Gastroesophageal sphincter (tissue), 3 donors: ENCODE measurements at regions not wholly inside any gene's neighbourhood (a gene's known extent, or its start where the extent isn't known, plus 50 kb on each side); places are given as distances from the start of the nearest gene placed in this dataset.

ENCODE experiments used
- EP300 ChIP-seq: sonication (generic); formaldehyde crosslinking; IDR thresholded peaks from one replicate; pipeline ENCODE4 v1.6.1; 2017; ENCODE audit warnings: antibody characterized with exemption, mild to moderate bottlenecking
- POLR2A ChIP-seq, 2 donors: fragments of 450-650 bp; IDR thresholded peaks; one replicate each; pipeline ENCODE4 v1.6.1; 2017; ENCODE audit warnings: antibody characterized with exemption in 2 of 2, mild to moderate bottlenecking in 2 of 2, moderate library complexity in 1 of 2
- POLR2AphosphoS5 ChIP-seq: sonication (generic); formaldehyde crosslinking; IDR thresholded peaks from one replicate; pipeline ENCODE4 v1.6.1; 2017; ENCODE audit warnings: antibody characterized with exemption
- TF ChIP-seq, protein P1 (sequence below), 4 experiments: fragments of 200-600 bp in 2 of 4; fragments of 450-650 bp in 2 of 4; sonication (generic) in 1 of 4; IDR thresholded peaks; one replicate each; pipeline ENCODE4 v1.5.1; 2017 to 2019; ENCODE audit warnings: antibody characterized with exemption in 4 of 4, mild to moderate bottlenecking in 2 of 4, moderate library complexity in 2 of 4

DNA sequence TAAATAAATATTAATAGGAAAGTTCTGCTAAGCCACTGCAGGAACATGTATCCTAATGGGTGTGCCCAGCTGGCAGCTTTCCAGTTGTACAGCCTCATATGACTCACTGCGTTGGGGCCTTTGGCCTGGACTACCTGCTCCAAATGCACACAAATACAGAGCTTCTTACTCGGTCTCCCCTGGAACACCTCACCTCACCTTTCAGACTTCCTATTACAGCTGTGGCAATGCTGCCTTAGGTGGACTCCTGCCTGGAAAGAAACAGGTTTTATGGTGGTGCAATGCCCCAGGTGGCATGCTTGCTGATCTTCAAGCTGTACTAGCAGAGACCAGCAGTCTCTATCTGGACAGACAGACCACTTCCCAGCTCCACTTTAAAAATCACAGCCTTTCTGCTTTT is 85.7 kb upstream of the EXOC1L start:
- TF ChIP-seq, protein P1, sequence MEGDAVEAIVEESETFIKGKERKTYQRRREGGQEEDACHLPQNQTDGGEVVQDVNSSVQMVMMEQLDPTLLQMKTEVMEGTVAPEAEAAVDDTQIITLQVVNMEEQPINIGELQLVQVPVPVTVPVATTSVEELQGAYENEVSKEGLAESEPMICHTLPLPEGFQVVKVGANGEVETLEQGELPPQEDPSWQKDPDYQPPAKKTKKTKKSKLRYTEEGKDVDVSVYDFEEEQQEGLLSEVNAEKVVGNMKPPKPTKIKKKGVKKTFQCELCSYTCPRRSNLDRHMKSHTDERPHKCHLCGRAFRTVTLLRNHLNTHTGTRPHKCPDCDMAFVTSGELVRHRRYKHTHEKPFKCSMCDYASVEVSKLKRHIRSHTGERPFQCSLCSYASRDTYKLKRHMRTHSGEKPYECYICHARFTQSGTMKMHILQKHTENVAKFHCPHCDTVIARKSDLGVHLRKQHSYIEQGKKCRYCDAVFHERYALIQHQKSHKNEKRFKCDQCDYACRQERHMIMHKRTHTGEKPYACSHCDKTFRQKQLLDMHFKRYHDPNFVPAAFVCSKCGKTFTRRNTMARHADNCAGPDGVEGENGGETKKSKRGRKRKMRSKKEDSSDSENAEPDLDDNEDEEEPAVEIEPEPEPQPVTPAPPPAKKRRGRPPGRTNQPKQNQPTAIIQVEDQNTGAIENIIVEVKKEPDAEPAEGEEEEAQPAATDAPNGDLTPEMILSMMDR (IDR thresholded peaks at IDR 0.05): no peak
- no peak for TF ChIP-seq POLR2AphosphoS5
- TF ChIP-seq EP300: no peak
- TF ChIP-seq POLR2A (IDR thresholded peaks at IDR 0.05): no peak
